ENCODE measurements at regions not wholly inside any gene's neighbourhood (a gene's known extent, or its start where the extent isn't known, plus 50 kb on each side); places are given as distances from the start of the nearest gene placed in this dataset.

DNA sequence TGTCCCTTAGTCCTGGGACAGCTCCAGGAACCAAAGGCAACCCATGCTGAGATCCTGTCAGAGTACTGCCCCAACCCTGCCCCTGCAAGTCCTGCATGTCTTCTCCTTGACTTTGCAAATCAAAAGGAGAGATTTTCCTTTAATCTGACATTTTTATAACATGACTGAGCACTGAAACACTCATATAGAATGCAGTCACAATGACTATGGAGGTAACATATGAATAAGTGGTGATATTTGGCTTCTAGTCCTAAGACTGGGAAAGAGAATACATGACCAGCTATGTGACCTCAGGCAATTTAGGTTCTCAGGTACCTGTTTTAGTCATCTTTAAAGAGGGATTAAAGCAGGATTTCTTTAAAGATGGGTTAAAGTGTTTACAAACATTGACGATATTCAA, 941.6 kb upstream of the CDH8 start:
- TF ChIP-seq POLR2A (IDR thresholded peaks at IDR 0.05) (no peak), POLR2AphosphoS5 (IDR thresholded peaks at IDR 0.05) (no peak), EP300 (IDR thresholded peaks at IDR 0.05; ENCODE audit: low read depth) (no peak)
- TF ChIP-seq, protein P1, sequence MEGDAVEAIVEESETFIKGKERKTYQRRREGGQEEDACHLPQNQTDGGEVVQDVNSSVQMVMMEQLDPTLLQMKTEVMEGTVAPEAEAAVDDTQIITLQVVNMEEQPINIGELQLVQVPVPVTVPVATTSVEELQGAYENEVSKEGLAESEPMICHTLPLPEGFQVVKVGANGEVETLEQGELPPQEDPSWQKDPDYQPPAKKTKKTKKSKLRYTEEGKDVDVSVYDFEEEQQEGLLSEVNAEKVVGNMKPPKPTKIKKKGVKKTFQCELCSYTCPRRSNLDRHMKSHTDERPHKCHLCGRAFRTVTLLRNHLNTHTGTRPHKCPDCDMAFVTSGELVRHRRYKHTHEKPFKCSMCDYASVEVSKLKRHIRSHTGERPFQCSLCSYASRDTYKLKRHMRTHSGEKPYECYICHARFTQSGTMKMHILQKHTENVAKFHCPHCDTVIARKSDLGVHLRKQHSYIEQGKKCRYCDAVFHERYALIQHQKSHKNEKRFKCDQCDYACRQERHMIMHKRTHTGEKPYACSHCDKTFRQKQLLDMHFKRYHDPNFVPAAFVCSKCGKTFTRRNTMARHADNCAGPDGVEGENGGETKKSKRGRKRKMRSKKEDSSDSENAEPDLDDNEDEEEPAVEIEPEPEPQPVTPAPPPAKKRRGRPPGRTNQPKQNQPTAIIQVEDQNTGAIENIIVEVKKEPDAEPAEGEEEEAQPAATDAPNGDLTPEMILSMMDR (IDR thresholded peaks at IDR 0.05): no peak
- Histone ChIP-seq H3K36me3 (no peaks in the 10 kb centered on the region), H3K9me3 (no peaks in the 10 kb centered on the region), H3K4me3 (no peak overlapping the region), H3K27me3 (no peaks in the 10 kb centered on the region), H3K4me1 (no peaks in the 10 kb centered on the region), H3K27ac (no peak overlapping the region)
- in situ Hi-C loops (cut with MboI; ENCODE audit: low pct_ligation_motif_present in 1 of 4, low pct_unique_long_range_greater_than_20kb in 1 of 4, low sequenced_read_pairs in 3 of 4): no loop called here
- 88 to 100% methylated on average over 1 of the region's 1 CpG for WGBS, 2 donors (ENCODE audit: low coverage in 1 of 2)
- DNase-seq: no peak
- intact Hi-C loops (cut with DNase I; ENCODE audit: low total_unique reads): no loop called here

DNA sequence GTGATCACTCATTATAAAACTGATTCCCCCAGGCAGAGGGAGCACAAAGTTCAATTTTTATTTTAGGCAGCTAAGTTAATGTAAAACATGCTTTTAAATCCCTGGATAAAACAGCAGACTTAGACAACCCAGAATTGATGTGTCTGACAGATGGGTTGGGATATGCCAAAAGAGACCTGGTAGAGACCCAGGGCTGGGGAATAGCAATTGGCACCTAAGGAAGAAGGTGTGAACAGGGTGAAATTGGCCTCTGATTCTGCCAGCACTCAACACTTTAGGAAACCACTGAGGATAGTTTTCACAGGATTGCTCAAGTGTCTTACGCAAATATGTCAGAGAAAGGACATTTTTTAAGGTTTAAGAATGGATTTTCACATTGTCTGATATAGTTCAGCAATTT, 938.2 kb upstream of the CDH8 start:
- in situ Hi-C loops (cut with MboI; ENCODE audit: low pct_ligation_motif_present in 1 of 4, low pct_unique_long_range_greater_than_20kb in 1 of 4, low sequenced_read_pairs in 3 of 4): no loop called here
- WGBS, 2 donors (ENCODE audit: low coverage in 1 of 2): 58 to 91% methylated on average over 1 of the region's 1 CpG

DNA sequence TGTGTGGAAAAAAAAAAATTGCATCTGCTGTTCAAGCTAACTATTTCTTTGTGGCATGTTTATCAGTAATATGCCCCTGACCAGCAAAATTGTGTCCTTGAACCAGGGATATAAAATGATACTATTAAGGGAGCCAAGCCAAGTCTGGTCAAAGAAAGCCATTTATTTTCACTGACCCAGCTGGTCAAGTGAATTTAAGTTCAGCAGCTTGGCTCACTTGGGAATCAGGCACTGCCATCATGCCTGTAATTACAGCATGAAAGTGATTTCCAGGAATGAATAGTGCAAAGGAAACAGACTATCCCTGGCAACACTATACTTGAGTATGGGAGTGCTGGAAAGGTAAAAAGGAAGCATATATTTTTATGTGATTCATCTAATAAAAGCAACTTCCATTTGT, 934.6 kb upstream of the CDH8 start:
- TF ChIP-seq, protein P1 (IDR thresholded peaks at IDR 0.05): no peak
- TF ChIP-seq POLR2AphosphoS5 (IDR thresholded peaks at IDR 0.05): no peak
- no peak for TF ChIP-seq EP300 (IDR thresholded peaks at IDR 0.05; ENCODE audit: low read depth)
- TF ChIP-seq POLR2A (IDR thresholded peaks at IDR 0.05): no peak
- intact Hi-C loops (cut with DNase I; ENCODE audit: low total_unique reads): no loop called here
- in situ Hi-C loops (cut with MboI; ENCODE audit: low pct_ligation_motif_present in 1 of 4, low pct_unique_long_range_greater_than_20kb in 1 of 4, low sequenced_read_pairs in 3 of 4): no loop called here
- H3K27ac ChIP-seq: no peak overlapping the region
- no peak for DNase-seq
- H3K9me3 ChIP-seq: no peaks in the 10 kb centered on the region
- no peaks in the 10 kb centered on the region for H3K4me1 ChIP-seq
- no peaks in the 10 kb centered on the region for H3K36me3 ChIP-seq
- no peaks in the 10 kb centered on the region for H3K27me3 ChIP-seq
- H3K4me3 ChIP-seq: no peak overlapping the region

More for the DNA sequence above, 938.2 kb upstream of the CDH8 start:
- Histone ChIP-seq H3K27me3 (no peaks in the 10 kb centered on the region), H3K36me3 (no peaks in the 10 kb centered on the region), H3K27ac (no peak overlapping the region), H3K4me3 (no peak overlapping the region), H3K4me1 (no peaks in the 10 kb centered on the region), H3K9me3 (no peaks in the 10 kb centered on the region)
- no peak for DNase-seq
- intact Hi-C loops (cut with DNase I; ENCODE audit: low total_unique reads): no loop called here
- TF ChIP-seq POLR2A (IDR thresholded peaks at IDR 0.05) (no peak), EP300 (IDR thresholded peaks at IDR 0.05; ENCODE audit: low read depth) (no peak), POLR2AphosphoS5 (IDR thresholded peaks at IDR 0.05) (no peak)
- TF ChIP-seq, protein P1 (IDR thresholded peaks at IDR 0.05): no peak

GRCh38 chr16:62969711-62970318, 933.6 kb upstream of the CDH8 start:
- Histone ChIP-seq H3K9me3 (no peaks in the 10 kb centered on the region), H3K27ac (no peak overlapping the region), H3K4me1 (no peaks in the 10 kb centered on the region), H3K36me3 (no peaks in the 10 kb centered on the region), H3K27me3 (no peaks in the 10 kb centered on the region), H3K4me3 (no peak overlapping the region)
- in situ Hi-C loops (cut with MboI; ENCODE audit: low pct_ligation_motif_present in 1 of 4, low pct_unique_long_range_greater_than_20kb in 1 of 4, low sequenced_read_pairs in 3 of 4) (loop anchor here in 1 of 4 donors (10.0 kb wide), 1 partner anchor 55 kb away; no protein-coding TSS in a partner anchor), intact Hi-C loops (cut with DNase I; ENCODE audit: low total_unique reads) (no loop called here)
- no peak for DNase-seq
- TF ChIP-seq, protein P1 (IDR thresholded peaks at IDR 0.05): no peak
- TF ChIP-seq POLR2A (IDR thresholded peaks at IDR 0.05) (no peak), EP300 (IDR thresholded peaks at IDR 0.05; ENCODE audit: low read depth) (no peak), POLR2AphosphoS5 (IDR thresholded peaks at IDR 0.05) (no peak)

Measured in transverse colon (tissue), 4 donors.